SK-N-SH (cell line): ENCODE measurements at regions not wholly inside any gene's neighbourhood (a gene's known extent, or its start where the extent isn't known, plus 50 kb on each side); places are given as distances from the start of the nearest gene placed in this dataset.

Experiments
- CTCF ChIA-PET: fragments of 300-600, 350-600 bp; formaldehyde crosslinking; extraction: SDS; loops from one replicate; lab custom pipeline; 2021; lab: Yijun Ruan, JAX
- POLR2A ChIA-PET: fragments of 350-600 bp; sonication (Branson Sonifier 250); formaldehyde crosslinking; extraction: SDS; loops from one replicate; lab custom pipeline; 2020; ENCODE audit warnings: antibody characterized with exemption, inconsistent platforms; lab: Yijun Ruan, JAX
- DNase-seq: peaks from one replicate; pipeline ENCODE4 v3.0.0; 2012
- H2AFZ ChIP-seq: fragments of 200-600 bp; sonication (generic); 2 replicates; pipeline ENCODE4 v1.8.1; 2016; ENCODE audit warnings: antibody characterized with exemption, mild to moderate bottlenecking, low read depth
- H3F3A ChIP-seq: fragments of 200-600 bp; sonication (generic); replicated peaks from 2 replicates; pipeline ENCODE3; 2016; ENCODE audit warnings: antibody characterized with exemption, mild to moderate bottlenecking; ENCODE audit not compliant: insufficient read depth
- H3K27ac ChIP-seq, 2 experiments: fragments of 200-500 bp in 1 of 2; fragments of 200-600 bp in 1 of 2; sonication (Bioruptor generic) in 1 of 2; sonication (generic), shearing (Covaris generic) in 1 of 2; 2 replicates each; pipeline versions ENCODE4 v1.5.1 to v1.6.1; 2014 to 2016; ENCODE audit warnings: low read depth in 2 of 2, inconsistent platforms in 1 of 2, low read length in 1 of 2, mild to moderate bottlenecking in 1 of 2, mixed read lengths in 1 of 2
- H3K27me3 ChIP-seq: fragments of 200-600 bp; sonication (generic), shearing (Covaris generic); 2 replicates; pipeline ENCODE4 v1.6.1; 2016; ENCODE audit warnings: mixed run types; ENCODE audit not compliant: insufficient read depth
- H3K36me3 ChIP-seq, 2 experiments: fragments of 200-500 bp in 1 of 2; fragments of 200-600 bp in 1 of 2; sonication (Bioruptor generic) in 1 of 2; sonication (generic) in 1 of 2; replicated peaks in 1 of 2; 2 replicates each; pipeline versions ENCODE3 to v1.5.1; 2014 to 2016; ENCODE audit warnings: low read length in 1 of 2, mild to moderate bottlenecking in 1 of 2; ENCODE audit not compliant: insufficient read depth in 2 of 2, control insufficient read depth in 1 of 2
- H3K4me1 ChIP-seq, 2 experiments: fragments of 200-500 bp in 1 of 2; fragments of 200-600 bp in 1 of 2; sonication (Bioruptor generic) in 1 of 2; sonication (generic), shearing (Covaris generic) in 1 of 2; 2 replicates each; pipeline versions ENCODE4 v1.5.1 to v1.6.1; 2014 to 2016; ENCODE audit warnings: low read depth in 1 of 2, low read length in 1 of 2, mixed run types in 1 of 2; ENCODE audit not compliant: insufficient read depth in 2 of 2, control insufficient read depth in 1 of 2
- H3K4me2 ChIP-seq: fragments of 200-600 bp; sonication (generic), shearing (Covaris generic); 2 replicates; pipeline ENCODE4 v1.6.1; 2017; ENCODE audit warnings: mixed run types
- H3K4me3 ChIP-seq, 2 experiments: fragments of 200-500 bp in 1 of 2; fragments of 200-600 bp in 1 of 2; sonication (Bioruptor generic) in 1 of 2; sonication (generic), shearing (Covaris generic) in 1 of 2; 2 replicates each; pipeline versions ENCODE4 v1.5.1 to v1.8.1; 2014 to 2016; ENCODE audit warnings: low read depth in 2 of 2, inconsistent platforms in 1 of 2, low read length in 1 of 2, mild to moderate bottlenecking in 1 of 2, mixed read lengths in 1 of 2, moderate library complexity in 1 of 2
- H3K79me2 ChIP-seq: fragments of 200-600 bp; sonication (generic); 2 replicates; pipeline ENCODE4 v1.8.1; 2017; ENCODE audit warnings: mild to moderate bottlenecking; ENCODE audit not compliant: insufficient read depth
- H3K9ac ChIP-seq: fragments of 200-600 bp; sonication (generic); 2 replicates; pipeline ENCODE4 v1.6.1; 2017; ENCODE audit warnings: mixed run types
- H3K9me2 ChIP-seq: fragments of 200-600 bp; sonication (generic); 2 replicates; pipeline ENCODE4 v1.6.1; 2017; ENCODE audit warnings: mixed run types
- H3K9me3 ChIP-seq: fragments of 200-600 bp; sonication (generic); 2 replicates; pipeline ENCODE4 v1.6.1; 2017; ENCODE audit warnings: mixed run types, mild to moderate bottlenecking, moderate library complexity
- H4K20me1 ChIP-seq: fragments of 200-600 bp; sonication (generic); 2 replicates; pipeline ENCODE4 v1.6.1; 2017; ENCODE audit warnings: mild to moderate bottlenecking, mixed run types; ENCODE audit not compliant: insufficient read depth
- CHD2 ChIP-seq: fragments of 150-350 bp; IDR thresholded peaks from 2 replicates; pipeline ENCODE4 v1.6.1; 2018; ENCODE audit warnings: low read length; ENCODE audit not compliant: partially characterized antibody
- EP300 ChIP-seq, 2 experiments: IDR thresholded peaks; 2 replicates each; pipeline versions ENCODE4 v1.4.0 to v1.6.1; 2012; ENCODE audit warnings: borderline replicate concordance in 1 of 2, low read depth in 1 of 2, low read length in 1 of 2
- FOSL2 ChIP-seq: IDR thresholded peaks from 2 replicates; pipeline ENCODE4 v1.4.0; 2012; ENCODE audit warnings: low read depth, mild to moderate bottlenecking, moderate library complexity, borderline replicate concordance
- GATA2 ChIP-seq: sonication (generic); formaldehyde crosslinking; IDR thresholded peaks from 2 replicates; pipeline ENCODE4 v1.5.0; 2020; ENCODE audit warnings: mild to moderate bottlenecking, missing genetic modification reagents
- JUND ChIP-seq: IDR thresholded peaks from 2 replicates; pipeline ENCODE4 v1.4.0; 2012
- MEF2A ChIP-seq: IDR thresholded peaks from 2 replicates; pipeline ENCODE4 v1.4.0; 2012; ENCODE audit warnings: low read depth, borderline replicate concordance
- NFIC ChIP-seq: IDR thresholded peaks from 2 replicates; pipeline ENCODE4 v1.4.0; 2012; ENCODE audit warnings: borderline replicate concordance
- POLR2AphosphoS5 ChIP-seq: IDR thresholded peaks from 2 replicates; pipeline ENCODE4 v1.6.1; 2012; ENCODE audit warnings: low read depth, low read length
- RAD21 ChIP-seq: IDR thresholded peaks from 2 replicates; pipeline ENCODE4 v1.6.1; 2012; ENCODE audit warnings: mild to moderate bottlenecking, low read length
- RCOR1 ChIP-seq: fragments of 150-350 bp; IDR thresholded peaks from 2 replicates; pipeline ENCODE4 v1.6.1; 2017; ENCODE audit warnings: antibody characterized with exemption, low read length
- RFX5 ChIP-seq: IDR thresholded peaks from 2 replicates; pipeline ENCODE4 v1.6.1; 2012; ENCODE audit warnings: mild to moderate bottlenecking, improper control_type of control experiment, low read length
- RXRA ChIP-seq: IDR thresholded peaks from 2 replicates; pipeline ENCODE4 v1.4.0; 2012; ENCODE audit warnings: low read depth, mild to moderate bottlenecking, borderline replicate concordance
- SIN3A ChIP-seq: IDR thresholded peaks from 2 replicates; pipeline ENCODE4 v1.6.1; 2012; ENCODE audit warnings: low read depth, mild to moderate bottlenecking, low read length, moderate library complexity, borderline replicate concordance
- SMC3 ChIP-seq: IDR thresholded peaks from 2 replicates; pipeline ENCODE4 v1.6.1; 2012; ENCODE audit warnings: low read depth, low read length, improper control_type of control experiment
- TEAD4 ChIP-seq: IDR thresholded peaks from 2 replicates; pipeline ENCODE4 v1.4.0; 2012; ENCODE audit warnings: mild to moderate bottlenecking, borderline replicate concordance; ENCODE audit not compliant: insufficient read depth
- YY1 ChIP-seq: IDR thresholded peaks from 2 replicates; pipeline ENCODE4 v1.4.0; 2012; ENCODE audit warnings: low read depth, mild to moderate bottlenecking
- WGBS: methylation state at CpG from one replicate; pipeline ENCODE4 v1.1.6; 2017; ENCODE audit warnings: low lambda C conversion rate; 5-methylcytosine and 5-hydroxymethylcytosine counted together
- TF ChIP-seq, protein P1 (sequence below): fragments of 150-350 bp; IDR thresholded peaks from 2 replicates; pipeline ENCODE4 v1.6.1; 2016; ENCODE audit warnings: mild to moderate bottlenecking, low read depth, low read length
- TF ChIP-seq, protein P2 (sequence below): fragments of 200-600 bp; sonication (generic); IDR thresholded peaks from 2 replicates; pipeline ENCODE4 v1.6.1; 2017; ENCODE audit warnings: antibody characterized with exemption, mild to moderate bottlenecking, moderate library complexity

DNA sequence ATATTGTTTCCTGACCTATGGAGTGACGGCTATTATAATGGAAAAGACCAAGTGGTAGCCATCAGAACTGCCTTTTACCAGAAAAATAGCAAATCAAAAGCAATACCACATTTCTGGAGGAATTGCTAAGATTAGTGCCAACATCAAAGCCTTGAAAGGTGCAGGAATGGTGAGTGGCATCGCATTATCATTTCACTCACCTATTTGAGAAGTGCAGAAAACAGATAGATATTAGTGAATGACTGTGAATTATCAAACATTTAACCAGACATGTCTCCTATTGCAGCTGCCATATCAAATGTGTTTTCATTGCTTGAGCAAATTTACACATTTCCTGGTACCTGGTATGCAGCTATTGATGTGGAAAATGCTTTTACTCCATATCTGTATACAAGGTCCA lies 1638.1 kb upstream of the PABPC4L start:
- H3K9me2 ChIP-seq, result no peaks in the 10 kb centered on the region
- H4K20me1 ChIP-seq, result no peaks in the 10 kb centered on the region
- no peak overlapping the region for H3K4me3 ChIP-seq
- H3K9ac ChIP-seq, result no peak overlapping the region
- POLR2A ChIA-PET, result no interaction called here
- H2AFZ ChIP-seq, result no peak overlapping the region
- DNase-seq, result no peak
- H3K27me3 ChIP-seq, result no peaks in the 10 kb centered on the region
- 29% methylated on average over 2 of the region's 2 CpGs for WGBS
- H3K4me1 ChIP-seq, result no peaks in the 10 kb centered on the region
- H3K27ac ChIP-seq, result no peak overlapping the region
- TF ChIP-seq FOSL2 (no peak), RFX5 (no peak), MEF2A (no peak), TEAD4 (no peak), YY1 (no peak), GATA2 (CRISPR knock-in tag) (no peak), NFIC (no peak), JUND (no peak)
- TF ChIP-seq, protein P1, sequence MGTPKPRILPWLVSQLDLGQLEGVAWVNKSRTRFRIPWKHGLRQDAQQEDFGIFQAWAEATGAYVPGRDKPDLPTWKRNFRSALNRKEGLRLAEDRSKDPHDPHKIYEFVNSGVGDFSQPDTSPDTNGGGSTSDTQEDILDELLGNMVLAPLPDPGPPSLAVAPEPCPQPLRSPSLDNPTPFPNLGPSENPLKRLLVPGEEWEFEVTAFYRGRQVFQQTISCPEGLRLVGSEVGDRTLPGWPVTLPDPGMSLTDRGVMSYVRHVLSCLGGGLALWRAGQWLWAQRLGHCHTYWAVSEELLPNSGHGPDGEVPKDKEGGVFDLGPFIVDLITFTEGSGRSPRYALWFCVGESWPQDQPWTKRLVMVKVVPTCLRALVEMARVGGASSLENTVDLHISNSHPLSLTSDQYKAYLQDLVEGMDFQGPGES, result no peak
- CTCF ChIA-PET, result no interaction called here
- H3K9me3 ChIP-seq, result no peaks in the 10 kb centered on the region
- no peak overlapping the region for H3K4me2 ChIP-seq
- no peaks in the 10 kb centered on the region for H3F3A ChIP-seq
- no peaks in the 10 kb centered on the region for H3K36me3 ChIP-seq
- H3K79me2 ChIP-seq, result no peaks in the 10 kb centered on the region

DNA sequence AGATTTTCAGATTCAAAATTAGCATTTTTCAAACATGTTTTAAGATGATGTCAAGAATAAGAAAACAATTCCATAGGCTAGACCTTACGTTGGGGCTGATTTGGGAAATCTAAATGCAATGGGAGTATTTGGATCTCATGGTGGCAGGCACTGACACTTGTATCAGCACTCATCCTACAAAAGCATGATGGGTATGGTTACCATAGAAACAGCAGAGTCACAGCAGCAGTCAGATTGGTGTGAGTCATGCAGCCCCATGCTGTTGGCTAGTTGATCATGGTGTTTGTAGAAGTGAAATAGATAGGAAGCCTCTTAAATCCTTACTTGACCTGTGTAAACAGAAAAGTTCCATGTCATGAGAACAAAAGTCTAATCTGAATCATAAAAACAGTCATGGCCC lies 1637.3 kb upstream of the PABPC4L start:
- Histone ChIP-seq H3K4me2 (no peak overlapping the region), H3K4me3 (no peak overlapping the region), H3K27ac (no peak overlapping the region), H2AFZ (no peak overlapping the region), H3K9me3 (no peaks in the 10 kb centered on the region), H3K4me1 (no peaks in the 10 kb centered on the region), H3K79me2 (no peaks in the 10 kb centered on the region), H3K27me3 (no peaks in the 10 kb centered on the region), H3K9ac (no peak overlapping the region), H3F3A (no peaks in the 10 kb centered on the region), H3K36me3 (no peaks in the 10 kb centered on the region), H3K9me2 (no peaks in the 10 kb centered on the region), H4K20me1 (no peaks in the 10 kb centered on the region)
- WGBS, result 42% methylated on average over 1 of the region's 1 CpG
- POLR2A ChIA-PET, result no interaction called here
- DNase-seq, result no peak
- TF ChIP-seq RXRA (no peak), RFX5 (no peak), GATA2 (CRISPR knock-in tag) (no peak), CHD2 (no peak), RCOR1 (no peak), EP300 (IDR thresholded peaks at IDR 0.05; ENCODE audit: borderline replicate concordance in 1 of 2, low read depth in 1 of 2, low read length in 1 of 2) (no peak), SMC3 (no peak), POLR2AphosphoS5 (no peak), SIN3A (no peak), RAD21 (no peak)
- TF ChIP-seq, protein P2, sequence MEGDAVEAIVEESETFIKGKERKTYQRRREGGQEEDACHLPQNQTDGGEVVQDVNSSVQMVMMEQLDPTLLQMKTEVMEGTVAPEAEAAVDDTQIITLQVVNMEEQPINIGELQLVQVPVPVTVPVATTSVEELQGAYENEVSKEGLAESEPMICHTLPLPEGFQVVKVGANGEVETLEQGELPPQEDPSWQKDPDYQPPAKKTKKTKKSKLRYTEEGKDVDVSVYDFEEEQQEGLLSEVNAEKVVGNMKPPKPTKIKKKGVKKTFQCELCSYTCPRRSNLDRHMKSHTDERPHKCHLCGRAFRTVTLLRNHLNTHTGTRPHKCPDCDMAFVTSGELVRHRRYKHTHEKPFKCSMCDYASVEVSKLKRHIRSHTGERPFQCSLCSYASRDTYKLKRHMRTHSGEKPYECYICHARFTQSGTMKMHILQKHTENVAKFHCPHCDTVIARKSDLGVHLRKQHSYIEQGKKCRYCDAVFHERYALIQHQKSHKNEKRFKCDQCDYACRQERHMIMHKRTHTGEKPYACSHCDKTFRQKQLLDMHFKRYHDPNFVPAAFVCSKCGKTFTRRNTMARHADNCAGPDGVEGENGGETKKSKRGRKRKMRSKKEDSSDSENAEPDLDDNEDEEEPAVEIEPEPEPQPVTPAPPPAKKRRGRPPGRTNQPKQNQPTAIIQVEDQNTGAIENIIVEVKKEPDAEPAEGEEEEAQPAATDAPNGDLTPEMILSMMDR, result no peak
- CTCF ChIA-PET, result no interaction called here
